Esophagus muscularis mucosa (tissue), 3 donors: ENCODE measurements at regions not wholly inside any gene's neighbourhood (a gene's known extent, or its start where the extent isn't known, plus 50 kb on each side); places are given as distances from the start of the nearest gene placed in this dataset.
"Not testable (repeated sequence)": the region's sequence is repeated elsewhere in the genome, so short reads cannot be mapped to it uniquely, and the experiment has no call there.

ENCODE experiments used
- POLR2A ChIP-seq: fragments of 450-650 bp; IDR thresholded peaks from one replicate; pipeline ENCODE4 v1.6.1; 2017; ENCODE audit warnings: antibody characterized with exemption, moderate library complexity, mild to moderate bottlenecking, low read depth
- POLR2AphosphoS5 ChIP-seq, 2 donors: sonication (generic); formaldehyde crosslinking; IDR thresholded peaks; one replicate each; pipeline ENCODE4 v1.6.1; 2017; ENCODE audit warnings: antibody characterized with exemption in 2 of 2
- TF ChIP-seq, protein P1 (sequence below), 3 experiments: fragments of 200-600 bp in 2 of 3; fragments of 450-650 bp in 1 of 3; sonication (generic) in 2 of 3; IDR thresholded peaks; one replicate each; pipeline ENCODE4 v1.5.1; 2017 to 2019; ENCODE audit warnings: antibody characterized with exemption in 3 of 3, mild to moderate bottlenecking in 2 of 3, moderate library complexity in 1 of 3

DNA sequence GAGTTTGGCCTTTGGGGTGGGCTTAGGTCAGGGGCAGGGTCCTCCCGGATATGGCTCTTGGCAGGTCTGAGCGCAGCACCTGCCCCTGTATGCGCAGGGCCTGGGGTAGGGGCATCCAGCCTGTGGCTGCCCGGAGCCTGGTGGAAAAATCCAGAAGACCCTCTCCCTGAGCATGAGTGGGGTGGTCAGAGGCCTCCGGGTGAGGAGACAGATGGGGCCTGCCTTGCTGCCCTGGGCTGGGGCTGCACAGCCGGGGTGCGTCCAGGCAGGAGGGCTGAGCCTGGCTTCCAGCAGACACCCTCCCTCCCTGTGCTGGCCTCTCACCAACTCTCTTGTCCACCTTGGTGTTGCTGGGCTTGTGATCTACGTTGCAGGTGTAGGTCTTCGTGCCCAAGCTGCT lies 99.1 kb downstream of the TMEM121 start:
- TF ChIP-seq, protein P1, sequence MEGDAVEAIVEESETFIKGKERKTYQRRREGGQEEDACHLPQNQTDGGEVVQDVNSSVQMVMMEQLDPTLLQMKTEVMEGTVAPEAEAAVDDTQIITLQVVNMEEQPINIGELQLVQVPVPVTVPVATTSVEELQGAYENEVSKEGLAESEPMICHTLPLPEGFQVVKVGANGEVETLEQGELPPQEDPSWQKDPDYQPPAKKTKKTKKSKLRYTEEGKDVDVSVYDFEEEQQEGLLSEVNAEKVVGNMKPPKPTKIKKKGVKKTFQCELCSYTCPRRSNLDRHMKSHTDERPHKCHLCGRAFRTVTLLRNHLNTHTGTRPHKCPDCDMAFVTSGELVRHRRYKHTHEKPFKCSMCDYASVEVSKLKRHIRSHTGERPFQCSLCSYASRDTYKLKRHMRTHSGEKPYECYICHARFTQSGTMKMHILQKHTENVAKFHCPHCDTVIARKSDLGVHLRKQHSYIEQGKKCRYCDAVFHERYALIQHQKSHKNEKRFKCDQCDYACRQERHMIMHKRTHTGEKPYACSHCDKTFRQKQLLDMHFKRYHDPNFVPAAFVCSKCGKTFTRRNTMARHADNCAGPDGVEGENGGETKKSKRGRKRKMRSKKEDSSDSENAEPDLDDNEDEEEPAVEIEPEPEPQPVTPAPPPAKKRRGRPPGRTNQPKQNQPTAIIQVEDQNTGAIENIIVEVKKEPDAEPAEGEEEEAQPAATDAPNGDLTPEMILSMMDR (IDR thresholded peaks at IDR 0.05), result not testable (repeated sequence)
- not testable (repeated sequence) for TF ChIP-seq POLR2A; POLR2AphosphoS5 (IDR thresholded peaks at IDR 0.05)
